Nephron (organoid): ENCODE measurements at regions not wholly inside any gene's neighbourhood (a gene's known extent, or its start where the extent isn't known, plus 50 kb on each side); places are given as distances from the start of the nearest gene placed in this dataset.
"Not testable (repeated sequence)": the region's sequence is repeated elsewhere in the genome, so short reads cannot be mapped to it uniquely, and the experiment has no call there.

Experiments used
- H3K27ac Mint-ChIP-seq, 3 experiments: 2 replicates each; pipeline ENCODE4 v1.8.0; 2020; ENCODE audit warnings: mixed read lengths in 3 of 3, mild to moderate bottlenecking in 2 of 3, moderate library complexity in 1 of 3
- H3K27me3 Mint-ChIP-seq: 2 replicates; pipeline ENCODE4 v1.8.0; 2021; ENCODE audit warnings: low read depth, mild to moderate bottlenecking, moderate library complexity, mixed read lengths
- H3K36me3 Mint-ChIP-seq: 2 replicates; pipeline ENCODE4 v1.8.0; 2020; ENCODE audit warnings: low read depth, mixed read lengths
- H3K4me1 Mint-ChIP-seq: 2 replicates; pipeline ENCODE4 v1.8.0; 2020; ENCODE audit warnings: mixed read lengths
- H3K4me3 Mint-ChIP-seq, 3 experiments: 2 replicates each; pipeline ENCODE4 v1.8.0; 2020; ENCODE audit warnings: mild to moderate bottlenecking in 3 of 3, mixed read lengths in 3 of 3, moderate library complexity in 2 of 3
- H3K9me3 Mint-ChIP-seq: 2 replicates; pipeline ENCODE4 v1.8.0; 2020; ENCODE audit warnings: mixed read lengths
- TF ChIP-seq, protein P1 (sequence below), 3 experiments: fragments of 200-600 bp; sonication (generic); IDR thresholded peaks; one replicate each; pipeline ENCODE4 v1.5.0; 2021; ENCODE audit warnings: antibody characterized with exemption in 3 of 3; ENCODE audit not compliant: unreplicated experiment in 3 of 3

DNA sequence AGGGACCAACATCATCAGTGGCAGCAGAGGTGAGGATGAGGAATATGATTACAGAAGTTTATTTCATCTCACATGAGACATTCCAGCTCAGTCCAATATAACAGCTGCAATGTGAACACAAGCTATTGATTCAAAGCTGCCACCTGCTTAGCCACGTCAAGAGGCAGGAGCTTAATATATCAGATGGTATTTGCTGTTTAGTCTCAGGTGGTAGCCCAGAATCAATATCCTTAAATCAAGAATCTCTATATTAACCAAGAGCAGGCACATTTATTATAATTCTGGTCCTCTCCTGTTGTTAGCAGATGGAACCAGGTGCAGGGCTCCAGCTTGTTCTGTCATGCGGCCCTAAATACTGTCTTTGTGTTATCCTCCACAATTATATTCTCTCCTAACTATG, 431.6 kb downstream of the ICE1 start:
- H3K27me3 Mint-ChIP-seq: no peaks in the 10 kb centered on the region
- TF ChIP-seq, protein P1, sequence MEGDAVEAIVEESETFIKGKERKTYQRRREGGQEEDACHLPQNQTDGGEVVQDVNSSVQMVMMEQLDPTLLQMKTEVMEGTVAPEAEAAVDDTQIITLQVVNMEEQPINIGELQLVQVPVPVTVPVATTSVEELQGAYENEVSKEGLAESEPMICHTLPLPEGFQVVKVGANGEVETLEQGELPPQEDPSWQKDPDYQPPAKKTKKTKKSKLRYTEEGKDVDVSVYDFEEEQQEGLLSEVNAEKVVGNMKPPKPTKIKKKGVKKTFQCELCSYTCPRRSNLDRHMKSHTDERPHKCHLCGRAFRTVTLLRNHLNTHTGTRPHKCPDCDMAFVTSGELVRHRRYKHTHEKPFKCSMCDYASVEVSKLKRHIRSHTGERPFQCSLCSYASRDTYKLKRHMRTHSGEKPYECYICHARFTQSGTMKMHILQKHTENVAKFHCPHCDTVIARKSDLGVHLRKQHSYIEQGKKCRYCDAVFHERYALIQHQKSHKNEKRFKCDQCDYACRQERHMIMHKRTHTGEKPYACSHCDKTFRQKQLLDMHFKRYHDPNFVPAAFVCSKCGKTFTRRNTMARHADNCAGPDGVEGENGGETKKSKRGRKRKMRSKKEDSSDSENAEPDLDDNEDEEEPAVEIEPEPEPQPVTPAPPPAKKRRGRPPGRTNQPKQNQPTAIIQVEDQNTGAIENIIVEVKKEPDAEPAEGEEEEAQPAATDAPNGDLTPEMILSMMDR (IDR thresholded peaks at IDR 0.05; ENCODE audit: unreplicated experiment in 3 of 3): no peak
- no peaks in the 10 kb centered on the region for H3K36me3 Mint-ChIP-seq
- no peaks in the 10 kb centered on the region for H3K4me1 Mint-ChIP-seq
- H3K27ac Mint-ChIP-seq: no peak overlapping the region
- peaks cover 9% of the 10 kb centered on the region for H3K9me3 Mint-ChIP-seq
- no peak overlapping the region for H3K4me3 Mint-ChIP-seq

DNA sequence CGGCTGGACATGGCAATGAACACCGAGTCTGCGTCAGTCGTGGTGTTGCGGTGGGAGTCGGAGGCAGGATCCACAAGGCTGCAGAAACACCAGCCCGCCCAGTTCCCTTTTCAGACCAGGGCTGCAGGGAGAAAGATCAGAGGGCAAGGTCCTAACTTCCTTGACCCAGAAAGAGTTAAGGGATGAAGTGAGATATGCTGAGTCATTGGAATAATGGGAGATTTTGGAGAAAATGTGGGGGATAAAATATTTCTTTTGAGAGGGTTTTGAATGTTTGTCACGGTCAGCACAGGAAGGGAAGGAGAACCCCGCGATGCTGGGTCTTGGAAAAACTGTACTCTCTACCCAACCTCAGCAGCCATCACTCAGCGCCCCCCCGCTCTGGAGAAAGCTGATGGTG, 416.0 kb downstream of the ICE1 start:
- TF ChIP-seq, protein P1 (IDR thresholded peaks at IDR 0.05; ENCODE audit: unreplicated experiment in 3 of 3): no peak
- H3K9me3 Mint-ChIP-seq: no peaks in the 10 kb centered on the region
- H3K4me1 Mint-ChIP-seq: no peaks in the 10 kb centered on the region
- no peak overlapping the region for H3K27ac Mint-ChIP-seq
- H3K27me3 Mint-ChIP-seq: no peaks in the 10 kb centered on the region
- H3K36me3 Mint-ChIP-seq: no peaks in the 10 kb centered on the region
- no peak overlapping the region for H3K4me3 Mint-ChIP-seq

GRCh38 chr5:5831622-5832021, 409.1 kb downstream of the ICE1 start:
- not testable (repeated sequence) for H3K27me3 Mint-ChIP-seq, H3K9me3 Mint-ChIP-seq, H3K4me3 Mint-ChIP-seq, H3K4me1 Mint-ChIP-seq, H3K27ac Mint-ChIP-seq, H3K36me3 Mint-ChIP-seq

DNA sequence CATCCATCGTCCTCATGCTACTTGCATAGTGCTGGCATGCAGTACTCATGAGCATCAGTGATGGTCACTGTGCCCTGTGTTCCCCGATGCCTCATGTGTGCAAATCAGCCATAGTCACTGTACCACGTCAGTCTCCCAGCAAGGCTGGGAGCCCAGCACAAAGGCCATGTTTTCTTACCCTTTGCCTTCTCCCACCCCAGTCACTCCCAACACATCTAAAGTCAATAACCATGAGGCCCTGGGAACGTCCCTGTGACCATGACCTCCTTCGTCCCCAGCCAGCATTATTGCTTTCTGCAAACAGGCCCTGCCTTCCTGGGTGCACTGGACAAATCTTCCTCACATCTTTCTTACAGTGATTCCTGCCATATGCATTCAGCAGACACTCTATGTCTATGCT, 406.1 kb downstream of the ICE1 start:
- H3K4me3 Mint-ChIP-seq: no peak overlapping the region
- no peaks in the 10 kb centered on the region for H3K36me3 Mint-ChIP-seq
- TF ChIP-seq, protein P1 (IDR thresholded peaks at IDR 0.05; ENCODE audit: unreplicated experiment in 3 of 3): no peak
- no peak overlapping the region for H3K27ac Mint-ChIP-seq
- H3K4me1 Mint-ChIP-seq: no peaks in the 10 kb centered on the region
- H3K9me3 Mint-ChIP-seq: peaks cover 3% of the 10 kb centered on the region
- H3K27me3 Mint-ChIP-seq: peaks cover 8% of the 10 kb centered on the region

DNA sequence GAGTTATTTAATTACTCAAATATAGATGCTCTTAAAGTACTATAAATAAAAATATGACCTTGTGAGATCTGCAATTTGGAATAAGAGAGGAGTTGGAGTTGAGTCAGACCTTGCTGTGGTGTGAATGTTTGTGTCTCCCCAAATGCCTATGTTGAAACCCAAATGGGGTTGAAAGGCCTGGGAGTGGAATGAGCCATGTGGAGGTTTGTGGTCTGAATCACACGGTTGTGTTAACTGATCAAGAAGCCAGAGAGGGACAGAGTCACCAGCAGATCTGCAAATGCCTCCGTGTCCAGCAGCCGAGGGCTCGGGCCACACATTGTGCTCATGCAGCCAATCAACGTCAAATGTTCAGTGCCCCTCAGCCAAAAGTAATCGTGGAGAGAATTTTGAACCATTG, 404.4 kb downstream of the ICE1 start:
- H3K9me3 Mint-ChIP-seq: peaks cover 3% of the 10 kb centered on the region
- no peaks in the 10 kb centered on the region for H3K4me1 Mint-ChIP-seq
- no peaks in the 10 kb centered on the region for H3K36me3 Mint-ChIP-seq
- TF ChIP-seq, protein P1 (IDR thresholded peaks at IDR 0.05; ENCODE audit: unreplicated experiment in 3 of 3): no peak
- H3K27ac Mint-ChIP-seq: no peak overlapping the region
- peaks cover 8% of the 10 kb centered on the region for H3K27me3 Mint-ChIP-seq
- no peak overlapping the region for H3K4me3 Mint-ChIP-seq

GRCh38 chr5:5822729-5823257, 400.3 kb downstream of the ICE1 start:
- TF ChIP-seq, protein P1 (IDR thresholded peaks at IDR 0.05; ENCODE audit: unreplicated experiment in 3 of 3): no peak
- Mint-ChIP-seq H3K36me3 (no peaks in the 10 kb centered on the region), H3K9me3 (no peaks in the 10 kb centered on the region), H3K27me3 (no peaks in the 10 kb centered on the region), H3K4me1 (no peaks in the 10 kb centered on the region), H3K27ac (no peak overlapping the region), H3K4me3 (no peak overlapping the region)
